C4-2B (cell line): ENCODE measurements at regions not wholly inside any gene's neighbourhood (a gene's known extent, or its start where the extent isn't known, plus 50 kb on each side); places are given as distances from the start of the nearest gene placed in this dataset.

Source experiments
- ZFX ChIP-seq: fragments of 450-650 bp; IDR thresholded peaks from 2 replicates; pipeline ENCODE4 v1.6.1; 2017
- TF ChIP-seq, protein P1 (sequence below): fragments of 450-650 bp; conservative IDR thresholded peaks from 2 replicates; pipeline ENCODE4 v1.5.1; 2017; ENCODE audit warnings: mild to moderate bottlenecking

DNA sequence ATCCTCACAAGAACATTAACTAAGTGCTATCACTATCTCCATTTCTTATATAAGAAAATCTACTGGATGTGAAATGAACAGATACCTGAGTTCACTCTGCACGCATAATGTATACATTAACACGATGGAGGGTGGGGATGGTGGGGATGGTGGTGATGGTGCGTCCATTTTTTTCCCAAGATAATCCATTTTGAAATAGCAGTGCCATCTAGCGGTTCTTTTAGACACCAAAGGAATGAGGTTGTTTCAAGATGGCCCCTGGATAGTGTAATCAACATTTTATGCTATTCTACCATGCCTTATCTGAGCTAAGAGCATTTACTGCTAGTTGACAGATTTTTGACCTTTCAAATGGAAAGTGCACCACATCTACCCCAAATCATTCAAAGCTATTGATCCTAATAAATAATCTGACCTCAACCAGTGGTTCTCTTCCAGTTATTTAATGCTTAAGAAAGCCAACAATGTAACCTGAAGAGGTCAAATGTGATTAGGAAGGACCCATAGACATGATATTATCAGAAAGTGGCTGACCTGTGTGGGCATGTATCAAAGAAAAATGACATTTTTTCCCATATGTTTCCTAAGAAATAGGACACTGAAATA is 714.7 kb upstream of the TENM4 start:
- TF ChIP-seq ZFX, result no peak
- TF ChIP-seq, protein P1, sequence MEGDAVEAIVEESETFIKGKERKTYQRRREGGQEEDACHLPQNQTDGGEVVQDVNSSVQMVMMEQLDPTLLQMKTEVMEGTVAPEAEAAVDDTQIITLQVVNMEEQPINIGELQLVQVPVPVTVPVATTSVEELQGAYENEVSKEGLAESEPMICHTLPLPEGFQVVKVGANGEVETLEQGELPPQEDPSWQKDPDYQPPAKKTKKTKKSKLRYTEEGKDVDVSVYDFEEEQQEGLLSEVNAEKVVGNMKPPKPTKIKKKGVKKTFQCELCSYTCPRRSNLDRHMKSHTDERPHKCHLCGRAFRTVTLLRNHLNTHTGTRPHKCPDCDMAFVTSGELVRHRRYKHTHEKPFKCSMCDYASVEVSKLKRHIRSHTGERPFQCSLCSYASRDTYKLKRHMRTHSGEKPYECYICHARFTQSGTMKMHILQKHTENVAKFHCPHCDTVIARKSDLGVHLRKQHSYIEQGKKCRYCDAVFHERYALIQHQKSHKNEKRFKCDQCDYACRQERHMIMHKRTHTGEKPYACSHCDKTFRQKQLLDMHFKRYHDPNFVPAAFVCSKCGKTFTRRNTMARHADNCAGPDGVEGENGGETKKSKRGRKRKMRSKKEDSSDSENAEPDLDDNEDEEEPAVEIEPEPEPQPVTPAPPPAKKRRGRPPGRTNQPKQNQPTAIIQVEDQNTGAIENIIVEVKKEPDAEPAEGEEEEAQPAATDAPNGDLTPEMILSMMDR, result peak; percentile 80
